H9 (cell line): ENCODE measurements at regions not wholly inside any gene's neighbourhood (a gene's known extent, or its start where the extent isn't known, plus 50 kb on each side); places are given as distances from the start of the nearest gene placed in this dataset.

Experiments
- DNase-seq: peaks from one replicate; pipeline ENCODE4 v3.0.0-alpha.2; 2017
- H2AFZ ChIP-seq: one replicate; pipeline ENCODE4 v1.6.1; 2013; ENCODE audit warnings: mild to moderate bottlenecking, low read length, control low read depth, moderate library complexity
- H2AK5ac ChIP-seq: 2 replicates; pipeline ENCODE4 v1.6.1; 2013; ENCODE audit warnings: low read length, control low read depth, mixed read lengths; ENCODE audit not compliant: insufficient read length
- H2BK120ac ChIP-seq: one replicate; pipeline ENCODE4 v1.6.1; 2013; ENCODE audit warnings: low read depth, mild to moderate bottlenecking, low read length, control low read depth, inconsistent platforms; ENCODE audit not compliant: poor library complexity, severe bottlenecking
- H2BK12ac ChIP-seq: 2 replicates; pipeline ENCODE4 v1.6.1; 2013; ENCODE audit warnings: low read length, control low read depth, mixed read lengths, low read depth; ENCODE audit not compliant: insufficient read length
- H2BK15ac ChIP-seq: 2 replicates; pipeline ENCODE4 v1.6.1; 2013; ENCODE audit warnings: low read depth, low read length, control low read depth
- H2BK20ac ChIP-seq: one replicate; pipeline ENCODE4 v1.6.1; 2013; ENCODE audit warnings: low read depth, mild to moderate bottlenecking, low read length, control low read depth, inconsistent platforms; ENCODE audit not compliant: poor library complexity, severe bottlenecking
- H2BK5ac ChIP-seq: 2 replicates; pipeline ENCODE4 v1.6.1; 2013; ENCODE audit warnings: low read length, control low read depth, mixed read lengths; ENCODE audit not compliant: insufficient read length
- H3K14ac ChIP-seq: 2 replicates; pipeline ENCODE4 v1.6.1; 2013; ENCODE audit warnings: low read length, control low read depth; ENCODE audit not compliant: insufficient read depth
- H3K18ac ChIP-seq: 2 replicates; pipeline ENCODE4 v1.6.1; 2013; ENCODE audit warnings: low read depth, mild to moderate bottlenecking, mixed read lengths, low read length, control low read depth; ENCODE audit not compliant: insufficient read length
- H3K23ac ChIP-seq: 2 replicates; pipeline ENCODE4 v1.6.1; 2013; ENCODE audit warnings: low read length, control low read depth, mixed read lengths, low read depth; ENCODE audit not compliant: insufficient read length
- H3K23me2 ChIP-seq: 2 replicates; pipeline ENCODE4 v1.6.1; 2013; ENCODE audit warnings: low read depth, mild to moderate bottlenecking, mixed read lengths, low read length, control low read depth; ENCODE audit not compliant: insufficient read length, poor library complexity, severe bottlenecking
- H3K27ac ChIP-seq: 2 replicates; pipeline ENCODE4 v1.5.1; 2013; ENCODE audit warnings: low read length, control low read depth, mixed read lengths, low read depth; ENCODE audit not compliant: insufficient read length
- H3K27me3 ChIP-seq: 2 replicates; pipeline ENCODE4 v1.6.1; 2013; ENCODE audit warnings: low read length, control low read depth, inconsistent platforms; ENCODE audit not compliant: insufficient read depth
- H3K4ac ChIP-seq: 2 replicates; pipeline ENCODE4 v1.6.1; 2013; ENCODE audit warnings: low read depth, mild to moderate bottlenecking, control low read depth, inconsistent platforms, low read length, moderate library complexity
- H3K4me1 ChIP-seq: 2 replicates; pipeline ENCODE4 v1.6.1; 2013; ENCODE audit warnings: low read length, control low read depth, inconsistent platforms; ENCODE audit not compliant: insufficient read depth
- H3K4me2 ChIP-seq: 2 replicates; pipeline ENCODE4 v1.6.1; 2013; ENCODE audit warnings: low read length, control low read depth, mixed read lengths; ENCODE audit not compliant: insufficient read length, insufficient read depth
- H3K56ac ChIP-seq: 2 replicates; pipeline ENCODE4 v1.6.1; 2013; ENCODE audit warnings: low read depth, mild to moderate bottlenecking, mixed read lengths, low read length, control low read depth; ENCODE audit not compliant: insufficient read length
- H3K79me1 ChIP-seq: 2 replicates; pipeline ENCODE4 v1.6.1; 2013; ENCODE audit warnings: low read depth, mild to moderate bottlenecking, moderate library complexity, low read length, control low read depth, inconsistent platforms; ENCODE audit not compliant: insufficient read depth, poor library complexity, severe bottlenecking
- H3K79me2 ChIP-seq: 2 replicates; pipeline ENCODE4 v1.6.1; 2013; ENCODE audit warnings: low read length, control low read depth, inconsistent platforms; ENCODE audit not compliant: insufficient read depth
- H3K9ac ChIP-seq: 2 replicates; pipeline ENCODE4 v1.6.1; 2013; ENCODE audit warnings: low read length, control low read depth, mixed read lengths; ENCODE audit not compliant: insufficient read length; ENCODE audit errors: extremely low read depth
- H3K9me3 ChIP-seq: one replicate; pipeline ENCODE4 v1.6.1; 2013; ENCODE audit warnings: low read depth, low read length, inconsistent platforms; ENCODE audit not compliant: control insufficient read depth
- H3T11ph ChIP-seq: one replicate; pipeline ENCODE4 v1.6.1; 2013; ENCODE audit warnings: mild to moderate bottlenecking, low read length, control low read depth, inconsistent platforms
- H4K20me1 ChIP-seq: one replicate; pipeline ENCODE4 v1.6.1; 2013; ENCODE audit not compliant: control insufficient read depth, insufficient read length, insufficient read depth
- H4K5ac ChIP-seq: 2 replicates; pipeline ENCODE4 v1.6.1; 2013; ENCODE audit warnings: low read depth, mild to moderate bottlenecking, mixed read lengths, low read length, control low read depth; ENCODE audit not compliant: insufficient read length
- H4K8ac ChIP-seq: replicated peaks from 2 replicates; pipeline ENCODE4 v1.6.1; 2013; ENCODE audit warnings: low read length, control low read depth, mixed read lengths, low read depth; ENCODE audit not compliant: insufficient read length
- H4K91ac ChIP-seq: 2 replicates; pipeline ENCODE4 v1.6.1; 2013; ENCODE audit warnings: low read depth, mild to moderate bottlenecking, moderate library complexity, mixed read lengths, low read length, control low read depth; ENCODE audit not compliant: insufficient read length
- H3K27ac Mint-ChIP-seq, 3 experiments: 2 replicates in 2 of 3; 3 replicates in 1 of 3; pipeline ENCODE4 v1.8.0; 2020 to 2021; ENCODE audit warnings: mixed read lengths in 3 of 3, mild to moderate bottlenecking in 1 of 3, moderate library complexity in 1 of 3
- H3K27me3 Mint-ChIP-seq: 2 replicates; pipeline ENCODE4 v1.8.0; 2021; ENCODE audit warnings: low read depth, mild to moderate bottlenecking, moderate library complexity, mixed read lengths
- H3K36me3 Mint-ChIP-seq, 3 experiments: 2 replicates in 2 of 3; 3 replicates in 1 of 3; pipeline ENCODE4 v1.8.0; 2020 to 2021; ENCODE audit warnings: low read depth in 3 of 3, mixed read lengths in 3 of 3; ENCODE audit not compliant: insufficient read depth in 1 of 3
- H3K4me1 Mint-ChIP-seq, 2 experiments: 2 replicates each; pipeline ENCODE4 v1.8.0; 2020; ENCODE audit warnings: mixed read lengths in 2 of 2
- H3K4me3 Mint-ChIP-seq, 2 experiments: 2 replicates in 1 of 2; 3 replicates in 1 of 2; pipeline ENCODE4 v1.8.0; 2020 to 2021; ENCODE audit warnings: mild to moderate bottlenecking in 2 of 2, mixed read lengths in 2 of 2, moderate library complexity in 1 of 2
- H3K9me3 Mint-ChIP-seq, 2 experiments: 2 replicates in 1 of 2; 3 replicates in 1 of 2; pipeline ENCODE4 v1.8.0; 2020; ENCODE audit warnings: mild to moderate bottlenecking in 2 of 2, mixed read lengths in 2 of 2, moderate library complexity in 1 of 2
- CTCF ChIP-seq: fragments of 200-600 bp; sonication (generic); conservative IDR thresholded peaks from 3 replicates; pipeline ENCODE4 v1.8.0; 2021; ENCODE audit warnings: antibody characterized with exemption, mild to moderate bottlenecking
- WGBS: extraction: QIAGEN DNeasy Blood & Tissue Kit; methylation state at CpG from one replicate; pipeline ENCODE4 v1.1.7; 2013; ENCODE audit warnings: missing lambda C conversion rate, low lambda C conversion rate, mixed read lengths; ENCODE audit not compliant: insufficient read length; ENCODE audit errors: extremely low coverage; 5-methylcytosine and 5-hydroxymethylcytosine counted together

DNA sequence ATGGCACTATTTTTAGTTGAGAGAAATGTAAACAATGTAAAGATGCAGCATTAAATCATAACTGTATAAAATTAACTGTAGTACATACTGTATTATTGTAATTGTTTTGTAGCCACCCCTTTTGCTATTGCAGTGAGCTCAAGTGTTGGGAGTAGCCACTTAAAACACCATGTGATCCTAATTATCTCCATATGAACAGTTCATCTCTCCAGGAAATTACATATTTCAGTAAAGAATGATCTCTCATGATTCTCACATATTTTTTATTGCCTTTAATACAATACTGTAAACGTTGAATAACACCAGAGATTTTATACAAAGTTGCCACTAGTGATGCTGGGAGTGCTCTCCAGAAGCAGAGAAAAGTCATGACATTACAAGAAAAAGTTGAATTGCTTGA, 1768.6 kb downstream of the LRRC4C start:
- Histone ChIP-seq H2BK12ac (no peak overlapping the region), H3K4me1 (no peaks in the 10 kb centered on the region), H4K8ac (no peak overlapping the region), H2BK20ac (no peak overlapping the region), H3K9ac (no peak overlapping the region), H3K4ac (no peak overlapping the region), H3K4me2 (no peak overlapping the region), H4K20me1 (no peaks in the 10 kb centered on the region), H3K9me3 (no peaks in the 10 kb centered on the region), H2AFZ (no peak overlapping the region), H3K56ac (no peak overlapping the region), H3K23ac (no peak overlapping the region), H2BK120ac (no peak overlapping the region), H3T11ph (no peak overlapping the region), H3K14ac (no peak overlapping the region), H4K91ac (no peak overlapping the region), H3K18ac (no peak overlapping the region), H2BK15ac (no peak overlapping the region), H3K79me2 (no peaks in the 10 kb centered on the region), H4K5ac (no peak overlapping the region), H3K27ac (no peak overlapping the region), H2BK5ac (no peak overlapping the region), H2AK5ac (no peak overlapping the region), H3K79me1 (no peaks in the 10 kb centered on the region), H3K23me2 (no peaks in the 10 kb centered on the region), H3K27me3 (no peaks in the 10 kb centered on the region)
- Mint-ChIP-seq H3K27ac (no peak overlapping the region), H3K27me3 (no peaks in the 10 kb centered on the region), H3K9me3 (no peaks in the 10 kb centered on the region), H3K4me3 (no peak overlapping the region), H3K36me3 (no peaks in the 10 kb centered on the region), H3K4me1 (no peaks in the 10 kb centered on the region)
- TF ChIP-seq CTCF, result no peak
- WGBS, result no CpG with 5 or more reads among the region's 1 CpG
- DNase-seq, result no peak
